Prostate gland (tissue), 2 donors: ENCODE measurements at regions not wholly inside any gene's neighbourhood (a gene's known extent, or its start where the extent isn't known, plus 50 kb on each side); places are given as distances from the start of the nearest gene placed in this dataset.

Source experiments
- DNase-seq: peaks from one replicate; pipeline ENCODE4 v3.0.0-alpha.2; 2019; ENCODE audit warnings: low spot score
- H3K27ac ChIP-seq, 2 donors: fragments of 200-600 bp; sonication (generic); 2 replicates each; pipeline ENCODE4 v1.5.1; 2017 to 2019
- H3K27me3 ChIP-seq: fragments of 200-600 bp; sonication (generic); replicated peaks from 2 replicates; pipeline ENCODE4 v1.5.1; 2019; ENCODE audit not compliant: insufficient read depth
- H3K36me3 ChIP-seq, 2 donors: fragments of 200-600 bp; sonication (generic); 1 replicate in 1 of 2; 2 replicates in 1 of 2; pipeline versions ENCODE4 v1.5.1 to v1.8.1; 2017 to 2019
- H3K4me1 ChIP-seq: fragments of 200-600 bp; sonication (generic); replicated peaks from 2 replicates; pipeline ENCODE4 v1.5.1; 2019
- H3K4me3 ChIP-seq, 2 donors: fragments of 200-600 bp; sonication (generic); 2 replicates each; pipeline ENCODE4 v1.5.1; 2017 to 2019
- H3K9me3 ChIP-seq: fragments of 200-600 bp; sonication (generic); 2 replicates; pipeline ENCODE4 v1.5.1; 2017
- POLR2A ChIP-seq: fragments of 450-650 bp; IDR thresholded peaks from one replicate; pipeline ENCODE4 v1.6.1; 2016; ENCODE audit warnings: antibody characterized with exemption, mild to moderate bottlenecking
- POLR2AphosphoS5 ChIP-seq: sonication (generic); formaldehyde crosslinking; IDR thresholded peaks from one replicate; pipeline ENCODE4 v1.6.1; 2017; ENCODE audit warnings: antibody characterized with exemption
- WGBS: methylation state at CpG from one replicate; pipeline ENCODE4 v1.1.5; 2018; 5-methylcytosine and 5-hydroxymethylcytosine counted together
- intact Hi-C: fragments of 100-400 bp; cut with DNase I; formaldehyde crosslinking; loops from one replicate; pipeline ENCODE4 v1.14.2; 2022
- TF ChIP-seq, protein P1 (sequence below), 4 experiments: fragments of 200-600 bp in 2 of 4; fragments of 450-650 bp in 2 of 4; sonication (generic) in 2 of 4; IDR thresholded peaks; 1 replicate in 3 of 4; 2 replicates in 1 of 4; pipeline ENCODE4 v1.5.1; 2016 to 2019; ENCODE audit warnings: antibody characterized with exemption in 4 of 4, mild to moderate bottlenecking in 2 of 4, moderate library complexity in 2 of 4

DNA sequence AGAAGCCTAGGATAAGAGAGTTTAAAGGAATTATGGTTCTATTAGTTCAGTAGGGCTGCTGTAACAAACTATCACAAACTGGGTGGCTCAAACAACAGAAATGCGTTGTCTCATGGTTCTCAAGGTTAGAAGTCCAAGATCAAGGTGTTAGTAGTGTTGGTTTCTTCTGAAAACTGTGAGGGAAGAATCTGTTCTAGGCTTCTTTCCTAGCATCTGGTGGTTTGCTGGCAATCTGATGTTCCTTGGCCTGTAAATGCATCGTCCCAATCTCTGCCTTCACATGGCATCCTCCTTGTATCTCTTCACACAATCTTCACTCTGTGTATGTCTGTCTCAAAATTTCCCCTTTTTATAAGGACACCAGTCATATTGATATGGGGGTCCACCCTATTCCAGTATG lies 76.3 kb downstream of the MDH1 start:
- intact Hi-C loops, result no loop called here
- WGBS, result 87% methylated on average over 2 of the region's 2 CpGs
- DNase-seq, result no peak
- no peak overlapping the region for H3K4me3 ChIP-seq
- no peak overlapping the region for H3K27ac ChIP-seq
- no peaks in the 10 kb centered on the region for H3K27me3 ChIP-seq
- H3K9me3 ChIP-seq, result no peaks in the 10 kb centered on the region
- H3K4me1 ChIP-seq, result no peaks in the 10 kb centered on the region
- TF ChIP-seq, protein P1, sequence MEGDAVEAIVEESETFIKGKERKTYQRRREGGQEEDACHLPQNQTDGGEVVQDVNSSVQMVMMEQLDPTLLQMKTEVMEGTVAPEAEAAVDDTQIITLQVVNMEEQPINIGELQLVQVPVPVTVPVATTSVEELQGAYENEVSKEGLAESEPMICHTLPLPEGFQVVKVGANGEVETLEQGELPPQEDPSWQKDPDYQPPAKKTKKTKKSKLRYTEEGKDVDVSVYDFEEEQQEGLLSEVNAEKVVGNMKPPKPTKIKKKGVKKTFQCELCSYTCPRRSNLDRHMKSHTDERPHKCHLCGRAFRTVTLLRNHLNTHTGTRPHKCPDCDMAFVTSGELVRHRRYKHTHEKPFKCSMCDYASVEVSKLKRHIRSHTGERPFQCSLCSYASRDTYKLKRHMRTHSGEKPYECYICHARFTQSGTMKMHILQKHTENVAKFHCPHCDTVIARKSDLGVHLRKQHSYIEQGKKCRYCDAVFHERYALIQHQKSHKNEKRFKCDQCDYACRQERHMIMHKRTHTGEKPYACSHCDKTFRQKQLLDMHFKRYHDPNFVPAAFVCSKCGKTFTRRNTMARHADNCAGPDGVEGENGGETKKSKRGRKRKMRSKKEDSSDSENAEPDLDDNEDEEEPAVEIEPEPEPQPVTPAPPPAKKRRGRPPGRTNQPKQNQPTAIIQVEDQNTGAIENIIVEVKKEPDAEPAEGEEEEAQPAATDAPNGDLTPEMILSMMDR (IDR thresholded peaks at IDR 0.05), result no peak
- TF ChIP-seq POLR2A (no peak), POLR2AphosphoS5 (no peak)
- H3K36me3 ChIP-seq, result no peaks in the 10 kb centered on the region

DNA sequence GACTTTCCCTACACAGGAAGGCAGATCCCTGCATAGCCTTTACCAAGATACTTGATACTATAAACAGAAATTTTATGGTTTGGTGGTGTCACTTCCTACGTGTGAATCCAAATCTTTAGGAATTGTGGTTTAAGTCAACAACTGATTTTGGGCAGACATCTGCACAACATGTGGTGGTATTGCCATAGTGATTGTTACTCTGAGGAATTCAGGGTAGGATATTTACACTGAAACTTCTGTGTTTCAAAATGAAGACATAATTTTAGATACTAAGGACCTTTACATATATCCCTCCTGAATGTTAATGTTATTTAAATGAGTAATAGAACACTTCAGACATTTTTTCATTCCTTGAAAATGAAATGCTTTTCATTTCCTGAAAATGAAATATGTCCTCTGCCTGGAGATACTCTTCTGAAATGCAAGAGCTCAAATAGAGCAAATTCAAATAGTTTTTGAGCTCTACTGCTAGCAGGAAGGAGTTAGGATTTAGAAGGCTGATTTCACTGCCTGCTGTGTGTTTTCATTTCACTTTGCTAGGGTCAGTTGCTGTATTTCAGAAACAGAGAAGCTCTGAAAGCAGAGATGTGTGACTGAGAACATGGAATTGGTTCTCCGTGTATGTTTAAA lies 77.2 kb downstream of the MDH1 start:
- Histone ChIP-seq H3K27ac (no peak overlapping the region), H3K4me3 (no peak overlapping the region), H3K36me3 (no peaks in the 10 kb centered on the region), H3K4me1 (no peaks in the 10 kb centered on the region), H3K9me3 (no peaks in the 10 kb centered on the region), H3K27me3 (no peaks in the 10 kb centered on the region)
- WGBS, result 55% methylated on average over 2 of the region's 2 CpGs
- DNase-seq, result no peak
- TF ChIP-seq POLR2A (no peak), POLR2AphosphoS5 (no peak)
- TF ChIP-seq, protein P1 (IDR thresholded peaks at IDR 0.05), result no peak
- intact Hi-C loops, result no loop called here

DNA sequence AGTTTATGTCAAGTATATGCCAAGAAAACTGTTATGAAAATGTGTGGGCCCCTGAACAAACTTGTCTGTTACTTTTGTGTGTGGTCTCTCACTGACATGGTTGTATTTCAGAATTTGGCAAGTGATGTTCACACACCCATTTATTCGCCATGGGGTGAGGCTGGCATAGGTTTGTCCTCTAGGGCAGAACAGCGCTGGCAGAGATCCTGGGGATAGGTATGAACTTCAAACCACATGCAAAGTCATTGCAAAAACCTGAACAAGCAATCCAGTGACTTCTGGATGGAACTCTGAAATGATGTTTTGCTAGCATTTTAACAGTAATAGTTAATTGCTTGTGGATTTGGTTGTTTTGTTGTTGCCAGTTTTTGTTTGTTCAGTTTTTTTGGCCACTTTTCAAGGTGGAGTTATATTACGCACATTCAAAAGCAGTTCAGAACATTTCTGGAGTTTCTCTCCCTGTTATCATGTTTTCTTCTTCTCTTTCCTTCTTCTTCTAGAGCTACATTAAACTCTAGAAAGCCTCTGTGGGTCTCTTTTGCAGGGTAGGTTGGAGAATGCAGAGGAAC lies 78.5 kb downstream of the MDH1 start:
- no peak overlapping the region for H3K27ac ChIP-seq
- DNase-seq, result no peak
- intact Hi-C loops, result no loop called here
- no peaks in the 10 kb centered on the region for H3K27me3 ChIP-seq
- no peak overlapping the region for H3K4me3 ChIP-seq
- H3K36me3 ChIP-seq, result no peaks in the 10 kb centered on the region
- TF ChIP-seq, protein P1 (IDR thresholded peaks at IDR 0.05), result no peak
- TF ChIP-seq POLR2A (no peak), POLR2AphosphoS5 (no peak)
- 51% methylated on average over 3 of the region's 3 CpGs for WGBS
- H3K9me3 ChIP-seq, result no peaks in the 10 kb centered on the region
- H3K4me1 ChIP-seq, result no peaks in the 10 kb centered on the region

DNA sequence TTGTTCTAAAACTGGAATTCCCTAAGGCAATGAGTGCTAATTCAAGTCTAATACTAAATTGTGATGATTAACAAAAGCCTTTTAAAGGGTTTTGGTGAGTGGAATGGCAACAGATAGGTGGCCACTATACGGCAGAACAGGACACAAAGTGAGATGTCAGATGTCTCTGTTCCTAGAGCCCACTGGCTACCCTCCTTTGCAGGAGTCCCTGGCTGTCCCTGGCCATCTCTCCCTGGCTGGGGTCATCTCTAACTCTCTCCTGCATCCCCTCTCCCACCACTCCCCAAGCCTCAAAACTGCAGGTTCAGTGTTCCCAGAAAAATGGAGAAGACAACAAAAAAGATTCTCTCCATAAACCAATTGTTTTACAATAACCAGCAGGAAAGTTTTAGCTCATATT lies 79.2 kb downstream of the MDH1 start:
- H3K27me3 ChIP-seq, result no peaks in the 10 kb centered on the region
- 64% methylated on average over 1 of the region's 1 CpG for WGBS
- intact Hi-C loops, result no loop called here
- H3K4me1 ChIP-seq, result no peaks in the 10 kb centered on the region
- H3K36me3 ChIP-seq, result no peaks in the 10 kb centered on the region
- no peak overlapping the region for H3K27ac ChIP-seq
- H3K9me3 ChIP-seq, result no peaks in the 10 kb centered on the region
- no peak for TF ChIP-seq POLR2A
- no peak for TF ChIP-seq POLR2AphosphoS5
- TF ChIP-seq, protein P1 (IDR thresholded peaks at IDR 0.05), result no peak
- H3K4me3 ChIP-seq, result no peak overlapping the region
- no peak for DNase-seq

DNA sequence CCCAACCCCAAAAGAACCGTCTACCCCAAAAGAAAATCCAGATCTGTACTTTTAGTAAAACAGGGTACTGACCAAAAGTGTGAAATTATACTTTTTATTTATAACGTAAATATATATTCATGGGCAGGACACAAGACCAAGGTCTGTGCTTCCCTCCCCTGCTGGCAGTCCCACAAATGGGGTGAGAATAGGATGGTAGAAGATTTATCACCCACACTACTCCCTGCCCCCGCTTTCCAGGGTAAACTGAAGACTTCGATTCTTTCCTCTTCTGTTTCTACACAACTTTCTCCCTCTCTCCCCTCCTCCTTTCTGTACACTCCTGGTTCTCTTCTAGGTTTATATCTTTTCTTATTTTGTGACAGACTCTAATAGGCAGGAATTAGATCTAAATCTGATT lies 79.7 kb downstream of the MDH1 start:
- TF ChIP-seq, protein P1 (IDR thresholded peaks at IDR 0.05), result no peak
- no peak for TF ChIP-seq POLR2A
- 78% methylated on average over 4 of the region's 4 CpGs for WGBS
- H3K36me3 ChIP-seq, result no peaks in the 10 kb centered on the region
- H3K27ac ChIP-seq, result no peak overlapping the region
- no peaks in the 10 kb centered on the region for H3K4me1 ChIP-seq
- no peak for DNase-seq
- H3K4me3 ChIP-seq, result no peak overlapping the region
- intact Hi-C loops, result no loop called here
- no peaks in the 10 kb centered on the region for H3K27me3 ChIP-seq
- H3K9me3 ChIP-seq, result no peaks in the 10 kb centered on the region
